ENCODE measurements at regions not wholly inside any gene's neighbourhood (a gene's known extent, or its start where the extent isn't known, plus 50 kb on each side); places are given as distances from the start of the nearest gene placed in this dataset.
"Not testable (repeated sequence)": the region's sequence is repeated elsewhere in the genome, so short reads cannot be mapped to it uniquely, and the experiment has no call there.

DNA sequence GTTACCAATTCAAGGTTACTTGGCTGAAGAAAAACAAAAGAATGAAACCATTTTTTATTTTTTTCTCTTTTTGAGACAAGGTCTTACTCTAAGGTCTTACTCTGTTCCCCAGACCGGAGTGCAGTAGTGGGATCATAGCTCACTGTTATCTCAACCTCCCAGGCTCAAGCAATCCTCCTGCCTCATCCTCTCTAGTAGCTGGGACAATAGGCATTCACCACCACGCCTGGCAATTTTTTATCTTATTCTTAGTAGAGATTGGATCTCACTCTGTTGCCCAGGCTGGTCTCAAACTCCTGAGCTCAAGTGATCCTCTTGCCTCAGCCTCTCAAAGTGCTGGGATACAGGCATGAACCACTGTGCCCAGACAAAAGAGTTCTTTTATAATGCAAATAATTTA is 3732.0 kb upstream of the OR11H1 start:
- DNase-seq (ENCODE audit: low read depth in 2 of 2): not testable (repeated sequence)

DNA sequence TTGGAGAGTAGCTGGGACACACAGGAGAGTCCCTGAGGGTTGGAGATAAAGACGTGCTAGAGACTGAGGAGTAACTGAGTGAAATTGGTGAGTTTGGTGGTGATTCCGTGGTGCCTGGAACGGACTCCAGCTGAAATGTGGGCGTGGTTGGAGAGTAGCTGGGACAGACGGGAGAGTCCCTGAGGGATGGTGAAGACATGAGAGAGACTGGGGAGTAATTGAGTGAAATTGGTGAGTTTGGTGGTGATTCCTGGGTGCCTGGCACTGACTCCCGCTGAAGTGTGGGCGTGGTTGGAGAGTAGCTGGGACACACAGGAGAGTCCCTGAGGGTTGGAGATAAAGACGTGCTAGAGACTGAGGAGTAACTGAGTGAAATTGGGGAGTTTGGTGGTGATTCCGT is 3712.5 kb upstream of the OR11H1 start:
- DNase-seq (ENCODE audit: low read depth in 2 of 2): peak in 1 of 2 donors; percentile 5

DNA sequence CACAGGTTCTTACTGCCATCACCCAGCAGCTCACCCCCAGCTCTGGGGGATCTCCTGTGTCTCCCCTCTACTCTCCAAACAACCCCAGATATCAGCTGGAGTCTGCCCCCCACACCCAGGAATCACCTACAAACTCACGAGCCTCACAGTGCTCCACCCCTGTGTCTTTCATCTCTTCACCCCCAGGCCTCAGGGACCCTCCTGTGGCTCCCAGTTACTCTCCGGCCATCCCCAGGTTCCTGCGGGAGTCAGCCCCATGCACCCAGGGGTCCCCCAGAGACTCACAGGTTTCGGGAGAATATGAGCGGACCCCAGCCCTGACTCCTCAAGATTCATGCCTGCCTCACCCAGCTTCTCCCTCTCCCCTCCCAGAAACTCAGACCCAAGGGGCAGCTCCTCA is 3709.1 kb upstream of the OR11H1 start:
- not testable (repeated sequence) for DNase-seq (ENCODE audit: low read depth in 2 of 2)

DNA sequence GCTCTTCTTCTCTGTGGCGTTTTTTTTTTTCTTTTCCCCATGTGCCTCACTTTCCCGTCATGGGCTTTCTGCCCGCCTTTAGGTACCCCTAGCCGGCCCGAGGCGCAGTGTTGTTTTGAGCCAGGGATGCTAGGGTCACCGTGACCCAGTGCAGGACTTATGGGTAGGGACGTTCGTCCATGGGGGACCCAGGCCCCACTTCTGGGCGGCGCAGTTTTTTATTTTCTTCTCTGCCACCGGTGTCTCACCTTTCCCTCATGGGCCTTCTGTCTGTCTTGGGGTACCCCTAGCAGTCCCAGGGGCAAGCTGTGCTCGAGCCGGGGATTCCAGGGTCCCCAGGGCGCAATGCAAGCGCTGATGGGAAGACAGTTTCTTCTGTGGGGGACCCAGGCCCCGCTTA is 3705.7 kb upstream of the OR11H1 start:
- DNase-seq (ENCODE audit: low read depth in 2 of 2): not testable (repeated sequence)

DNA sequence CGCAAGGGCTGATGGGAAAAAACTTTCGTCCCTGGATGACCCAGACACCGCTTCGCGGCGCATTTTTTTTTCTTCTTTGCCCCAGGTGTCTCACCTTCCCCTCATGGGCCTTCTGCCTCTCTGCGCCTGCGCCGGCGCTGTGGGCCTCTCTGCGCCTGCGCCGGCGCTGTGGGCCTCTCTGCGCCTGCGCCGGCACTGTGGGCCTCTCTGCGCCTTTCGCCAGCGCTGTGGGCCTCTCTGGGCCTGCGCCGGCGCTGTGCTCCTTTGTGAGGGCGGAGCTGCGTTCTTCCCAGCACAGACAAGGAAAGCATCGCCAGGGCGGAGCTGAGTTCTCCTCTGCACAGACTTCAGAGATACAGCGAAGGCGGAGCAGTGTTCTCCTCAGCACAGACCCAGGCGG is 3703.0 kb upstream of the OR11H1 start:
- DNase-seq (ENCODE audit: low read depth in 2 of 2): not testable (repeated sequence)

DNA sequence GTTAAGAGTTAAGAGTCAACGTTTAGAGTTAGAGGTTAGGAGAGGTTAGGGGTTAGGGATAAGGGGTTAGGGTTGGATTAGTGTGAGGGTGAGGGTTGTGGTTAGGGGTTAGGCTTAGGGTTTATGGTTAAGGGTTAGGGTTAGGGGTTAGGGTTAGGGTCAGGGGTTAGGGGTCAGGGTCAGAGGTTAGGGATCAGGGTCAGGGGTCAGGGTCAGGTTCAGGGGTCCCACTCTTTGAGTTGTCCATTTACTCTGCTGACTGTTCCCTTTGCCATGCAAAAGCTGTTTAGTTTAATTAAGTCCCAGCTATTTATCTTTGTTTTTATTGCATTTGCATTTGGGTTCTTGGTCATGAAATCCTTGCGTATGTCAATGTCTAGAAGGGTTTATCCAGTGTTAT is 3702.0 kb upstream of the OR11H1 start:
- not testable (repeated sequence) for DNase-seq (ENCODE audit: low read depth in 2 of 2)

DNA sequence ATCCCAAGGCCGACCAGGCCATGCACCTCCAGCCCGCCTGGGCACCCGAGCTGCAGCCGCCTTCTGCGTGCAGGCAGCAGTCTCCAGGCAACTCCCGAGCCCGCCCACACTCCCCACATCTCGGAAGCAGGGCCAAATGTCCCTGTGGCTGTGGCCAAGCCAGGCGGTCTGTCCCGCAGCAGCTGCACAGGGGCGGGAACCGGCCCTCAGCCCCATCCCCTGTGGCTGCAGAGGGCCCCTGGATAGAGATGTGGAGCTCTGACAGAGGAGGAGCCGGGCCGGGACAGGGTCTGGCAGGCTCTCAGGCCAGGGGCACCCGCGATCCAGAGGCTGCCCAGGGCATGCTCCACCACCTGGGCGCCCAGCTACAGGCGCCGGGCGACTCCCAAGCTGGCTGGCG is 3698.6 kb upstream of the OR11H1 start:
- not testable (repeated sequence) for DNase-seq (ENCODE audit: low read depth in 2 of 2)
